Testis (tissue), 2 donors: ENCODE measurements at regions not wholly inside any gene's neighbourhood (a gene's known extent, or its start where the extent isn't known, plus 50 kb on each side); places are given as distances from the start of the nearest gene placed in this dataset.

Source experiments
- POLR2A ChIP-seq: fragments of 450-650 bp; IDR thresholded peaks from one replicate; pipeline ENCODE4 v1.6.1; 2017; ENCODE audit warnings: antibody characterized with exemption, mild to moderate bottlenecking, moderate library complexity
- TF ChIP-seq, protein P1 (sequence below), 3 experiments: fragments of 450-650 bp in 2 of 3; fragments of 200-600 bp in 1 of 3; sonication (generic) in 1 of 3; IDR thresholded peaks; one replicate each; pipeline ENCODE4 v1.5.1; 2016 to 2019; ENCODE audit warnings: antibody characterized with exemption in 3 of 3, mild to moderate bottlenecking in 2 of 3, moderate library complexity in 1 of 3

GRCh38 chr21:24730661-24731060 is 876.6 kb downstream of the MRPL39 start:
- TF ChIP-seq, protein P1, sequence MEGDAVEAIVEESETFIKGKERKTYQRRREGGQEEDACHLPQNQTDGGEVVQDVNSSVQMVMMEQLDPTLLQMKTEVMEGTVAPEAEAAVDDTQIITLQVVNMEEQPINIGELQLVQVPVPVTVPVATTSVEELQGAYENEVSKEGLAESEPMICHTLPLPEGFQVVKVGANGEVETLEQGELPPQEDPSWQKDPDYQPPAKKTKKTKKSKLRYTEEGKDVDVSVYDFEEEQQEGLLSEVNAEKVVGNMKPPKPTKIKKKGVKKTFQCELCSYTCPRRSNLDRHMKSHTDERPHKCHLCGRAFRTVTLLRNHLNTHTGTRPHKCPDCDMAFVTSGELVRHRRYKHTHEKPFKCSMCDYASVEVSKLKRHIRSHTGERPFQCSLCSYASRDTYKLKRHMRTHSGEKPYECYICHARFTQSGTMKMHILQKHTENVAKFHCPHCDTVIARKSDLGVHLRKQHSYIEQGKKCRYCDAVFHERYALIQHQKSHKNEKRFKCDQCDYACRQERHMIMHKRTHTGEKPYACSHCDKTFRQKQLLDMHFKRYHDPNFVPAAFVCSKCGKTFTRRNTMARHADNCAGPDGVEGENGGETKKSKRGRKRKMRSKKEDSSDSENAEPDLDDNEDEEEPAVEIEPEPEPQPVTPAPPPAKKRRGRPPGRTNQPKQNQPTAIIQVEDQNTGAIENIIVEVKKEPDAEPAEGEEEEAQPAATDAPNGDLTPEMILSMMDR (IDR thresholded peaks at IDR 0.05), result no peak
- no peak for TF ChIP-seq POLR2A
